MM.1S (cell line): ENCODE measurements at regions not wholly inside any gene's neighbourhood (a gene's known extent, or its start where the extent isn't known, plus 50 kb on each side); places are given as distances from the start of the nearest gene placed in this dataset.

Experiments
- DNase-seq: peaks from one replicate; pipeline ENCODE4 v3.0.0-alpha.2; 2015
- H2AFZ ChIP-seq: fragments of 300-600 bp; sonication (generic); 2 replicates; pipeline ENCODE4 v1.6.0; 2016; ENCODE audit warnings: antibody characterized with exemption, low read length
- H3F3A ChIP-seq: fragments of 300-600 bp; sonication (generic); 2 replicates; pipeline ENCODE4 v1.6.1; 2016; ENCODE audit warnings: mild to moderate bottlenecking, antibody characterized with exemption, low read length, moderate library complexity, mixed read lengths; ENCODE audit not compliant: insufficient read depth
- H3K27ac ChIP-seq: fragments of 300-600 bp; sonication (generic); 2 replicates; pipeline ENCODE4 v1.5.1; 2016; ENCODE audit warnings: mild to moderate bottlenecking, low read length
- H3K27me3 ChIP-seq: fragments of 300-600 bp; sonication (generic); replicated peaks from 2 replicates; pipeline ENCODE4 v1.6.0; 2016; ENCODE audit warnings: low read length; ENCODE audit not compliant: insufficient read depth
- H3K36me3 ChIP-seq: fragments of 300-600 bp; sonication (generic); replicated peaks from 2 replicates; pipeline ENCODE4 v1.6.1; 2016; ENCODE audit warnings: mild to moderate bottlenecking, low read length, mixed read lengths; ENCODE audit not compliant: insufficient read depth
- H3K4me1 ChIP-seq: fragments of 300-600 bp; sonication (generic); 2 replicates; pipeline ENCODE4 v1.6.1; 2016; ENCODE audit warnings: low read length, mixed read lengths
- H3K4me2 ChIP-seq: fragments of 300-600 bp; sonication (generic); 2 replicates; pipeline ENCODE4 v1.6.0; 2016; ENCODE audit warnings: low read depth, low read length
- H3K4me3 ChIP-seq: fragments of 300-600 bp; sonication (generic); 2 replicates; pipeline ENCODE4 v1.5.1; 2016; ENCODE audit warnings: low read length, mixed read lengths
- H3K79me2 ChIP-seq: fragments of 300-600 bp; sonication (generic); 2 replicates; pipeline ENCODE4 v1.6.1; 2016; ENCODE audit warnings: mixed run types, low read length, mixed read lengths
- H3K9ac ChIP-seq: fragments of 300-600 bp; sonication (generic); 2 replicates; pipeline ENCODE4 v1.6.1; 2016; ENCODE audit warnings: low read length, mixed read lengths
- H3K9me2 ChIP-seq: fragments of 300-600 bp; sonication (generic); replicated peaks from 2 replicates; pipeline ENCODE4 v1.6.1; 2016; ENCODE audit warnings: mild to moderate bottlenecking, low read length, mixed read lengths; ENCODE audit not compliant: insufficient read depth
- H3K9me3 ChIP-seq: fragments of 300-600 bp; sonication (generic); replicated peaks from 2 replicates; pipeline ENCODE4 v1.6.1; 2016; ENCODE audit warnings: mild to moderate bottlenecking, low read length, mixed read lengths; ENCODE audit not compliant: insufficient read depth
- H4K20me1 ChIP-seq: fragments of 300-600 bp; sonication (generic); 2 replicates; pipeline ENCODE4 v1.6.1; 2016; ENCODE audit warnings: mild to moderate bottlenecking, low read length, moderate library complexity, mixed read lengths; ENCODE audit not compliant: insufficient read depth
- CTCF ChIP-seq: fragments of 300-600 bp; sonication (generic); IDR thresholded peaks from 2 replicates; pipeline ENCODE4 v1.5.1; 2016; ENCODE audit warnings: antibody characterized with exemption, low read length, mixed read lengths
- EZH2 ChIP-seq: fragments of 300-600 bp; sonication (generic); optimal IDR thresholded peaks from 2 replicates; pipeline ENCODE3; 2017; ENCODE audit warnings: low read depth, mild to moderate bottlenecking, antibody characterized with exemption, low read length, mixed read lengths
- EZH2phosphoT487 ChIP-seq: fragments of 300-600 bp; sonication (generic); IDR thresholded peaks from 2 replicates; pipeline ENCODE4 v1.6.1; 2018; ENCODE audit warnings: antibody characterized with exemption, low read length

GRCh38 chr2:121149384-121149783, 135.6 kb downstream of the TFCP2L1 start:
- Histone ChIP-seq H3K79me2 (no peaks in the 10 kb centered on the region), H3K9me3 (no peaks in the 10 kb centered on the region), H3K4me1 (no peaks in the 10 kb centered on the region), H3K9me2 (no peaks in the 10 kb centered on the region), H3K27ac (no peak overlapping the region), H3K36me3 (no peaks in the 10 kb centered on the region), H3K4me2 (no peak overlapping the region), H3K27me3 (no peaks in the 10 kb centered on the region), H2AFZ (no peak overlapping the region), H3K4me3 (no peak overlapping the region), H4K20me1 (no peaks in the 10 kb centered on the region), H3K9ac (no peak overlapping the region), H3F3A (no peaks in the 10 kb centered on the region)
- no peak for TF ChIP-seq EZH2phosphoT487
- TF ChIP-seq CTCF = no peak
- no peak for TF ChIP-seq EZH2
- DNase-seq = no peak

DNA sequence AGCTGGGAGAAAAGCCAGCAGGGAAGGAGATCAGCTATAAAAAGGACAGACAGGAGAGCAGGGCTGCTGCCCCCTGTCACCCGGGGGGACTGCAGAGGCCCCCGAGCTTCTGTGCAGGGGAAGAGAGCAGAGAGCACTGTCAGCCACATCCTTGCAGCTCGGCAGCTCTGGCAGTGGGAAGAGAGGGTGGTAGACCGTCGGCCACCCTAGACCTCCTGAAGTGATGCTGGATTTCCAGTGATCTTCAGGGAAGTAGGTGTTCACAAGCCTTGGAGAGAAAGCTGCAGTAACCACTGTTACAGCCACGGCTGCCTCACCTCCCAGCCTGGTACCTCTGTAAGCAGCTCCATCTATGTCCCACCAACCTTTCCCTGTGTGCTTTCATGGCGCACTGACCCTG, 134.9 kb downstream of the TFCP2L1 start:
- no peak for DNase-seq
- no peaks in the 10 kb centered on the region for H3K9me2 ChIP-seq
- H3K4me3 ChIP-seq = no peak overlapping the region
- H3K9ac ChIP-seq = no peak overlapping the region
- H3F3A ChIP-seq = no peaks in the 10 kb centered on the region
- no peak overlapping the region for H3K27ac ChIP-seq
- no peaks in the 10 kb centered on the region for H4K20me1 ChIP-seq
- no peaks in the 10 kb centered on the region for H3K79me2 ChIP-seq
- no peaks in the 10 kb centered on the region for H3K9me3 ChIP-seq
- TF ChIP-seq EZH2phosphoT487 (no peak), EZH2 (no peak), CTCF (no peak)
- no peak overlapping the region for H3K4me2 ChIP-seq
- H3K4me1 ChIP-seq = no peaks in the 10 kb centered on the region
- H3K27me3 ChIP-seq = no peaks in the 10 kb centered on the region
- H2AFZ ChIP-seq = no peak overlapping the region
- no peaks in the 10 kb centered on the region for H3K36me3 ChIP-seq

- no peaks in the 10 kb centered on the region for H3F3A ChIP-seq
- H3K36me3 ChIP-seq = no peaks in the 10 kb centered on the region
- H3K9me3 ChIP-seq = no peaks in the 10 kb centered on the region
- no peaks in the 10 kb centered on the region for H3K79me2 ChIP-seq
- H3K27me3 ChIP-seq = no peaks in the 10 kb centered on the region
- no peak overlapping the region for H3K9ac ChIP-seq
- H2AFZ ChIP-seq = no peak overlapping the region
- TF ChIP-seq EZH2phosphoT487 (no peak), EZH2 (no peak), CTCF (no peak)
- no peak overlapping the region for H3K4me3 ChIP-seq
- H3K27ac ChIP-seq = no peak overlapping the region
- no peaks in the 10 kb centered on the region for H3K9me2 ChIP-seq
- H4K20me1 ChIP-seq = no peaks in the 10 kb centered on the region
- H3K4me1 ChIP-seq = no peaks in the 10 kb centered on the region
- DNase-seq = no peak
- no peak overlapping the region for H3K4me2 ChIP-seq
Measured at GRCh38 chr2:121150713-121151112, 134.3 kb downstream of the TFCP2L1 start.
